HEK293 (cell line): ENCODE measurements at regions not wholly inside any gene's neighbourhood (a gene's known extent, or its start where the extent isn't known, plus 50 kb on each side); places are given as distances from the start of the nearest gene placed in this dataset.

Source experiments
- HOXD13 ChIP-seq: sonication (generic); formaldehyde crosslinking; IDR thresholded peaks from 2 replicates; pipeline ENCODE4 v1.8.0; 2022; ENCODE audit warnings: missing genetic modification reagents, borderline replicate concordance
- KLF17 ChIP-seq: fragments of 450-650 bp; formaldehyde crosslinking; IDR thresholded peaks from 2 replicates; pipeline ENCODE4 v1.5.1; 2016; ENCODE audit warnings: missing biosample characterization, missing genetic modification characterization
- YY1 ChIP-seq: fragments of 450-650 bp; formaldehyde crosslinking; IDR thresholded peaks from 2 replicates; pipeline ENCODE4 v1.5.1; 2018; ENCODE audit warnings: missing biosample characterization, missing genetic modification characterization
- ZNF146 ChIP-seq: fragments of 450-650 bp; formaldehyde crosslinking; IDR thresholded peaks from 2 replicates; pipeline ENCODE4 v1.5.1; 2016; ENCODE audit warnings: missing biosample characterization, missing genetic modification characterization
- ZNF24 ChIP-seq: fragments of 450-650 bp; formaldehyde crosslinking; IDR thresholded peaks from 2 replicates; pipeline ENCODE4 v1.5.1; 2016; ENCODE audit warnings: missing biosample characterization, missing genetic modification characterization
- ZNF274 ChIP-seq, 2 experiments: fragments of 200-500 bp in 1 of 2; fragments of 450-650 bp in 1 of 2; sonication (Bioruptor generic) in 1 of 2; formaldehyde crosslinking in 1 of 2; IDR thresholded peaks; 2 replicates each; pipeline versions ENCODE4 v1.5.1 to v1.6.1; 2014 to 2016; ENCODE audit warnings: borderline replicate concordance in 1 of 2, inconsistent platforms in 1 of 2, low read length in 1 of 2, missing biosample characterization in 1 of 2, missing genetic modification characterization in 1 of 2
- ZNF341 ChIP-seq: fragments of 450-650 bp; formaldehyde crosslinking; IDR thresholded peaks from 2 replicates; pipeline ENCODE4; 2016; ENCODE audit warnings: low read depth, missing biosample characterization, missing genetic modification characterization
- ZNF362 ChIP-seq: fragments of 450-650 bp; formaldehyde crosslinking; IDR thresholded peaks from 2 replicates; pipeline ENCODE4 v1.5.1; 2016; ENCODE audit warnings: missing biosample characterization, missing genetic modification characterization
- ZNF423 ChIP-seq: fragments of 450-650 bp; formaldehyde crosslinking; IDR thresholded peaks from 2 replicates; pipeline ENCODE4 v1.5.1; 2016; ENCODE audit warnings: missing biosample characterization, missing genetic modification characterization
- ZNF530 ChIP-seq: fragments of 450-650 bp; formaldehyde crosslinking; IDR thresholded peaks from 2 replicates; pipeline ENCODE4 v1.5.1; 2016; ENCODE audit warnings: low read depth, missing biosample characterization, missing genetic modification characterization
- ZNF623 ChIP-seq: fragments of 450-650 bp; formaldehyde crosslinking; IDR thresholded peaks from 2 replicates; pipeline ENCODE4 v1.5.1; 2016; ENCODE audit warnings: missing biosample characterization, missing genetic modification characterization
- ZNF645 ChIP-seq: fragments of 450-650 bp; formaldehyde crosslinking; IDR thresholded peaks from 2 replicates; pipeline ENCODE4; 2016; ENCODE audit warnings: missing biosample characterization, missing genetic modification characterization
- TF ChIP-seq, protein P1 (sequence below): fragments of 450-650 bp; formaldehyde crosslinking; IDR thresholded peaks from 2 replicates; pipeline ENCODE4 v1.5.1; 2016; ENCODE audit warnings: missing biosample characterization, missing genetic modification characterization

DNA sequence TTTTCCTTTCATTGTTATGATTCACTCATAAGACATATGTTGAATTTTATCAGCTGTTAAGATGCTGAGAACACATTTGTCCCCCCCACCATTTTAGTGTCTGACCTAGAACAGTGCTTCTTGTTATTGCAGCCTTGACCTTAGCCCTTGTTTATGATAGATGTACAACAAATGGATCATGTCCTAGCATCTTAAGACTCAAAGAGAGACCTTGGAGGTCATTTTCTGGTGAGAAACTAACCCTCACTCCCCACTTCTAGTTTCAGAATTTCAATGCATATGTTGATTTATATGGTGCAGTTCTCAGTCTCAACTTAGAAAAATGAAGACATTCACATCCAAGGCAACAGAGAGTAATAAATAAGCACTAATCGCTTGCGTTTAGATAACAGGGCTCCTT is 391.2 kb downstream of the AEBP2 start:
- TF ChIP-seq, protein P1, sequence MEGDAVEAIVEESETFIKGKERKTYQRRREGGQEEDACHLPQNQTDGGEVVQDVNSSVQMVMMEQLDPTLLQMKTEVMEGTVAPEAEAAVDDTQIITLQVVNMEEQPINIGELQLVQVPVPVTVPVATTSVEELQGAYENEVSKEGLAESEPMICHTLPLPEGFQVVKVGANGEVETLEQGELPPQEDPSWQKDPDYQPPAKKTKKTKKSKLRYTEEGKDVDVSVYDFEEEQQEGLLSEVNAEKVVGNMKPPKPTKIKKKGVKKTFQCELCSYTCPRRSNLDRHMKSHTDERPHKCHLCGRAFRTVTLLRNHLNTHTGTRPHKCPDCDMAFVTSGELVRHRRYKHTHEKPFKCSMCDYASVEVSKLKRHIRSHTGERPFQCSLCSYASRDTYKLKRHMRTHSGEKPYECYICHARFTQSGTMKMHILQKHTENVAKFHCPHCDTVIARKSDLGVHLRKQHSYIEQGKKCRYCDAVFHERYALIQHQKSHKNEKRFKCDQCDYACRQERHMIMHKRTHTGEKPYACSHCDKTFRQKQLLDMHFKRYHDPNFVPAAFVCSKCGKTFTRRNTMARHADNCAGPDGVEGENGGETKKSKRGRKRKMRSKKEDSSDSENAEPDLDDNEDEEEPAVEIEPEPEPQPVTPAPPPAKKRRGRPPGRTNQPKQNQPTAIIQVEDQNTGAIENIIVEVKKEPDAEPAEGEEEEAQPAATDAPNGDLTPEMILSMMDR (tag by site-specific recombination), result no peak
- no peak for TF ChIP-seq HOXD13 (CRISPR knock-in tag)
- no peak for TF ChIP-seq ZNF146 (tag by site-specific recombination)
- TF ChIP-seq ZNF623 (tag by site-specific recombination), result no peak
- TF ChIP-seq YY1 (tag by site-specific recombination), result no peak
- TF ChIP-seq ZNF645 (tag by site-specific recombination), result no peak
- TF ChIP-seq ZNF362, result no peak
- TF ChIP-seq ZNF274 (IDR thresholded peaks at IDR 0.05; ENCODE audit: low read length), result no peak
- TF ChIP-seq ZNF274 (tag by site-specific recombination; IDR thresholded peaks at IDR 0.05; ENCODE audit: borderline replicate concordance), result no peak
- no peak for TF ChIP-seq ZNF423 (tag by site-specific recombination)
- TF ChIP-seq ZNF341, result no peak
- TF ChIP-seq KLF17 (tag by site-specific recombination), result no peak
- TF ChIP-seq ZNF24 (tag by site-specific recombination), result no peak
- TF ChIP-seq ZNF530 (tag by site-specific recombination), result no peak
